Naive thymus-derived CD4-positive, alpha-beta T cell (primary cell): ENCODE measurements at regions not wholly inside any gene's neighbourhood (a gene's known extent, or its start where the extent isn't known, plus 50 kb on each side); places are given as distances from the start of the nearest gene placed in this dataset.

Source experiments
- ATAC-seq: fragments of 150-1000 bp; cut with Tn5 transposase; 2 replicates; pipeline ENCODE4 v1.10.0; 2021; ENCODE audit warnings: mild to moderate bottlenecking, moderate library complexity
- CTCF ChIA-PET: fragments of 350-600 bp; sonication (Branson Sonifier 250); formaldehyde crosslinking; loops from one replicate; lab custom pipeline; 2021; ENCODE audit warnings: antibody characterized with exemption; lab: Charles Lee
- POLR2A ChIA-PET: fragments of 350-600 bp; sonication (Branson Sonifier 250); formaldehyde crosslinking; loops from one replicate; lab custom pipeline; 2021; ENCODE audit warnings: antibody characterized with exemption, inconsistent platforms; lab: Charles Lee
- DNase-seq, 9 donors: peaks; one replicate each; pipeline versions ENCODE4 v3.0.0 to v3.0.0-alpha.2; 2020 to 2022; ENCODE audit warnings: mixed read lengths in 1 of 9
- H3K27ac ChIP-seq: one replicate; pipeline ENCODE4 v1.7.0; 2013; ENCODE audit warnings: mild to moderate bottlenecking, low read depth, low read length, moderate library complexity
- H3K27me3 ChIP-seq, 2 donors: one replicate each; pipeline ENCODE4 v1.7.0; 2013; ENCODE audit warnings: low read length in 2 of 2, mild to moderate bottlenecking in 2 of 2, moderate library complexity in 2 of 2; ENCODE audit not compliant: control insufficient read depth in 2 of 2, insufficient read depth in 2 of 2
- H3K36me3 ChIP-seq, 3 experiments: 1 replicate in 2 of 3; 2 replicates in 1 of 3; pipeline ENCODE4 v1.7.0; 2013; ENCODE audit warnings: low read length in 3 of 3, mild to moderate bottlenecking in 3 of 3, moderate library complexity in 1 of 3; ENCODE audit not compliant: insufficient read depth in 3 of 3, control insufficient read depth in 2 of 3
- H3K4me1 ChIP-seq, 2 donors: one replicate each; pipeline ENCODE4 v1.7.0; 2013; ENCODE audit warnings: low read length in 2 of 2, mild to moderate bottlenecking in 2 of 2, moderate library complexity in 1 of 2; ENCODE audit not compliant: control insufficient read depth in 2 of 2, insufficient read depth in 2 of 2
- H3K4me3 ChIP-seq: 2 replicates; pipeline ENCODE4 v1.7.0; 2013; ENCODE audit warnings: mild to moderate bottlenecking, low read length
- H3K9me3 ChIP-seq, 3 experiments: 1 replicate in 2 of 3; 2 replicates in 1 of 3; pipeline ENCODE4 v1.7.0; 2013; ENCODE audit warnings: low read length in 3 of 3; ENCODE audit not compliant: control insufficient read depth in 2 of 3
- H3K27ac Mint-ChIP-seq, 9 donors: one replicate each; pipeline ENCODE4 v1.8.0; 2020 to 2022; ENCODE audit warnings: mixed read lengths in 9 of 9, mild to moderate bottlenecking in 8 of 9, moderate library complexity in 5 of 9, inconsistent platforms in 2 of 9
- H3K27me3 Mint-ChIP-seq, 5 donors: one replicate each; pipeline ENCODE4 v1.8.0; 2021 to 2022; ENCODE audit warnings: mixed read lengths in 5 of 5, mild to moderate bottlenecking in 1 of 5
- H3K36me3 Mint-ChIP-seq, 5 donors: one replicate each; pipeline ENCODE4 v1.8.0; 2020 to 2022; ENCODE audit warnings: mixed read lengths in 5 of 5, mild to moderate bottlenecking in 3 of 5, inconsistent platforms in 1 of 5
- H3K4me1 Mint-ChIP-seq, 7 donors: one replicate each; pipeline ENCODE4 v1.8.0; 2020 to 2022; ENCODE audit warnings: mixed read lengths in 7 of 7, mild to moderate bottlenecking in 3 of 7, inconsistent platforms in 1 of 7
- H3K4me3 Mint-ChIP-seq, 10 donors: one replicate each; pipeline ENCODE4 v1.8.0; 2020 to 2022; ENCODE audit warnings: mild to moderate bottlenecking in 10 of 10, mixed read lengths in 10 of 10, moderate library complexity in 6 of 10, inconsistent platforms in 2 of 10
- H3K9me3 Mint-ChIP-seq, 11 donors: one replicate each; pipeline ENCODE4 v1.8.0; 2020 to 2022; ENCODE audit warnings: mixed read lengths in 11 of 11, mild to moderate bottlenecking in 4 of 11, inconsistent platforms in 1 of 11, moderate library complexity in 1 of 11
- intact Hi-C, 2 donors: fragments of 100-400 bp; cut with micrococcal nuclease; formaldehyde crosslinking; loops; one replicate each; pipeline ENCODE4 v1.15.1; 2023

DNA sequence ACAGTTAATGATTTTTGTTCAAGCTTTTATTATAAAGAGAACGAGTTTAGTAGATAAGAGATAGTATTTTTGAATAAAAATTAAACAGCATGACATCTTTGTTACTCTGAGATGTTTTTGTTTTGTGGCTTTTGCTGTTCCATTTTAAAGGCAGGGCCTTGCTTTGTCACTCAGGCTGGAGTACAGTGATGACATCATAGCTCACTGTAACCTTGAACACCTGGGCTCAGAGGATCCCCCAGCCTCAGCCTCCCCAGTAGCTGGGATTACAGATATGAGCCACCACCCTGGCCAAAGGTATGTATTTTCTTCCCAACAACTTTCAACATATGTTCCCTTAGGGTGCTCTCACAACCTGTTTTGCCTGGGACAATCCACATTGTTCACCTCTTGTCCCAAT, 730.9 kb upstream of the RGMB start:
- CTCF ChIA-PET: no interaction called here
- peaks cover 0 to 6% (median 0%) of the 10 kb centered on the region in 11 donors for H3K9me3 Mint-ChIP-seq
- intact Hi-C loops: no loop called here
- Histone ChIP-seq H3K36me3 (no peaks in the 10 kb centered on the region), H3K4me1 (no peaks in the 10 kb centered on the region), H3K27ac (no peak overlapping the region), H3K27me3 (no peaks in the 10 kb centered on the region), H3K4me3 (no peak overlapping the region), H3K9me3 (no peaks in the 10 kb centered on the region)
- DNase-seq (no peak), ATAC-seq (no peak)
- H3K27ac Mint-ChIP-seq: no peak overlapping the region
- POLR2A ChIA-PET: no interaction called here
- H3K36me3 Mint-ChIP-seq: no peaks in the 10 kb centered on the region
- H3K4me3 Mint-ChIP-seq: no peak overlapping the region
- H3K27me3 Mint-ChIP-seq: peaks cover 0 to 5% (median 0%) of the 10 kb centered on the region in 5 donors
- no peaks in the 10 kb centered on the region for H3K4me1 Mint-ChIP-seq

DNA sequence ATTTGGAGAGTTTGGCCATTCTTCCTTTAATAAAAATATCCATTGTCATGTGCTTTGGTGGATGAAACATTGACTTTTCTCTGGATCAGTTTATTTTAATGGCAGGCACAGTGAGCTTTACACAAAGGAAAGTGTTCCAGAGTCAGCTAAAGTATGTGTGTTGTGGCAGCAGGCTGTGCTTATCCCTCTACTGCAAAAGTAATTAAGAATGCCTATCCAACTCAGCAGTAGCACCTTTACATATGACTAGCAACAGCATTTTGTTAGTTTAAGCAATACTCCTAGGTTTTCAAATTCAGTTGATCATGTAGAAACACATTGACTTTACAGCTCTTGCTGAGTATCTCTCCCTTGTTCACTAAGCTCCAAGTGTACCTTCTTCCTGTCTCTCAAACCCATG, 730.5 kb upstream of the RGMB start:
- ChIA-PET POLR2A (no interaction called here), CTCF (no interaction called here)
- peaks cover 0 to 5% (median 0%) of the 10 kb centered on the region in 5 donors for H3K27me3 Mint-ChIP-seq
- no peak overlapping the region for H3K4me3 Mint-ChIP-seq
- ATAC-seq: no peak
- H3K4me1 Mint-ChIP-seq: no peaks in the 10 kb centered on the region
- peaks cover 0 to 6% (median 0%) of the 10 kb centered on the region in 11 donors for H3K9me3 Mint-ChIP-seq
- no peak overlapping the region for H3K27ac Mint-ChIP-seq
- intact Hi-C loops: no loop called here
- no peaks in the 10 kb centered on the region for H3K9me3 ChIP-seq
- no peak overlapping the region for H3K27ac ChIP-seq
- no peak for DNase-seq
- H3K4me3 ChIP-seq: no peak overlapping the region
- no peaks in the 10 kb centered on the region for H3K36me3 Mint-ChIP-seq
- no peaks in the 10 kb centered on the region for H3K27me3 ChIP-seq
- H3K4me1 ChIP-seq: no peaks in the 10 kb centered on the region
- H3K36me3 ChIP-seq: no peaks in the 10 kb centered on the region

DNA sequence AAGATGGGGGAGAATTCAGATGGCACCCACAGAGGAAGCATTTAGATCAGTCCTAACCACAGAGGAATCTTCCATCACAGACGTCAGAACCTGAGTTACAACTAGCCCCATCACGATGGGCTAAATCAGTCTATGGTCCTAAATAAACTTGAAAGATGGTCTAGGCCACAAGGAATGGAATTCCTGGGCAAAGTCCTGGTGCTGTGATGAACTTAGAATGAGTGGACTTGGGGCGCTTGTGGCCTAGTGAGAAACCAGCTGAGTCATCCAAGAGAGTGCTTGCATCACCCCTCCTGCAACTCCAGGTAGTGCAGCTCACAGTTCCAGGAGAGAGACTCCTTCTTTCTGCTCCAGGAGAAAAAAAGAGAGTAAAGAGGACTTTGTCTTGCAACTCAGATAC, 722.9 kb upstream of the RGMB start:
- Mint-ChIP-seq H3K9me3 (peaks cover 0 to 6% (median 0%) of the 10 kb centered on the region in 11 donors), H3K4me1 (no peaks in the 10 kb centered on the region), H3K27me3 (peaks cover 0 to 5% (median 4%) of the 10 kb centered on the region in 5 donors), H3K36me3 (no peaks in the 10 kb centered on the region), H3K27ac (no peak overlapping the region), H3K4me3 (no peak overlapping the region)
- Histone ChIP-seq H3K9me3 (no peaks in the 10 kb centered on the region), H3K4me1 (no peaks in the 10 kb centered on the region), H3K36me3 (no peaks in the 10 kb centered on the region), H3K27me3 (no peaks in the 10 kb centered on the region), H3K4me3 (no peak overlapping the region), H3K27ac (no peak overlapping the region)
- ChIA-PET POLR2A (no interaction called here), CTCF (no interaction called here)
- intact Hi-C loops: loop anchor here in 1 of 2 donors (10.0 kb wide), 1 partner anchor 194 kb away; no protein-coding TSS in a partner anchor
- ATAC-seq (no peak), DNase-seq (no peak)

GRCh38 chr5:98053170-98053569, 720.3 kb upstream of the RGMB start:
- H3K27ac ChIP-seq: no peak overlapping the region
- Mint-ChIP-seq H3K4me1 (no peaks in the 10 kb centered on the region), H3K27me3 (peaks cover 0 to 5% (median 0%) of the 10 kb centered on the region in 5 donors), H3K36me3 (no peaks in the 10 kb centered on the region), H3K9me3 (peaks cover 0 to 6% (median 0%) of the 10 kb centered on the region in 11 donors), H3K4me3 (no peak overlapping the region), H3K27ac (no peak overlapping the region)
- intact Hi-C loops: loop anchor here in 1 of 2 donors (10.0 kb wide), 1 partner anchor 192 kb away; no protein-coding TSS in a partner anchor
- H3K9me3 ChIP-seq: no peaks in the 10 kb centered on the region
- H3K4me3 ChIP-seq: no peak overlapping the region
- no peaks in the 10 kb centered on the region for H3K27me3 ChIP-seq
- DNase-seq: no peak
- ATAC-seq: no peak
- H3K36me3 ChIP-seq: no peaks in the 10 kb centered on the region
- CTCF ChIA-PET: no interaction called here
- H3K4me1 ChIP-seq: no peaks in the 10 kb centered on the region
- POLR2A ChIA-PET: no interaction called here

- Mint-ChIP-seq H3K4me1 (no peaks in the 10 kb centered on the region), H3K27ac (no peak overlapping the region), H3K27me3 (peaks cover 0 to 8% (median 4%) of the 10 kb centered on the region in 5 donors), H3K36me3 (no peaks in the 10 kb centered on the region), H3K9me3 (no peaks in the 10 kb centered on the region), H3K4me3 (no peak overlapping the region)
- no peak overlapping the region for H3K4me3 ChIP-seq
- intact Hi-C loops: no loop called here
- H3K27me3 ChIP-seq: no peaks in the 10 kb centered on the region
- no peak for DNase-seq
- H3K9me3 ChIP-seq: no peaks in the 10 kb centered on the region
- H3K36me3 ChIP-seq: no peaks in the 10 kb centered on the region
- no peak overlapping the region for H3K27ac ChIP-seq
- ChIA-PET POLR2A (no interaction called here), CTCF (no interaction called here)
- H3K4me1 ChIP-seq: no peaks in the 10 kb centered on the region
- no peak for ATAC-seq
These were observed 713.3 kb upstream of the RGMB start for GRCh38 chr5:98060148-98060547.

GRCh38 chr5:98064118-98064685, 709.3 kb upstream of the RGMB start:
- no peaks in the 10 kb centered on the region for H3K27me3 ChIP-seq
- ATAC-seq (no peak), DNase-seq (no peak)
- H3K36me3 Mint-ChIP-seq: no peaks in the 10 kb centered on the region
- no peaks in the 10 kb centered on the region for H3K36me3 ChIP-seq
- peaks cover 0 to 8% (median 4%) of the 10 kb centered on the region in 5 donors for H3K27me3 Mint-ChIP-seq
- no peak overlapping the region for H3K27ac ChIP-seq
- intact Hi-C loops: no loop called here
- H3K27ac Mint-ChIP-seq: no peak overlapping the region
- ChIA-PET CTCF (no interaction called here), POLR2A (no interaction called here)
- H3K4me3 Mint-ChIP-seq: no peak overlapping the region
- H3K4me1 ChIP-seq: no peaks in the 10 kb centered on the region
- H3K9me3 ChIP-seq: no peaks in the 10 kb centered on the region
- no peaks in the 10 kb centered on the region for H3K4me1 Mint-ChIP-seq
- H3K9me3 Mint-ChIP-seq: no peaks in the 10 kb centered on the region
- H3K4me3 ChIP-seq: no peak overlapping the region

DNA sequence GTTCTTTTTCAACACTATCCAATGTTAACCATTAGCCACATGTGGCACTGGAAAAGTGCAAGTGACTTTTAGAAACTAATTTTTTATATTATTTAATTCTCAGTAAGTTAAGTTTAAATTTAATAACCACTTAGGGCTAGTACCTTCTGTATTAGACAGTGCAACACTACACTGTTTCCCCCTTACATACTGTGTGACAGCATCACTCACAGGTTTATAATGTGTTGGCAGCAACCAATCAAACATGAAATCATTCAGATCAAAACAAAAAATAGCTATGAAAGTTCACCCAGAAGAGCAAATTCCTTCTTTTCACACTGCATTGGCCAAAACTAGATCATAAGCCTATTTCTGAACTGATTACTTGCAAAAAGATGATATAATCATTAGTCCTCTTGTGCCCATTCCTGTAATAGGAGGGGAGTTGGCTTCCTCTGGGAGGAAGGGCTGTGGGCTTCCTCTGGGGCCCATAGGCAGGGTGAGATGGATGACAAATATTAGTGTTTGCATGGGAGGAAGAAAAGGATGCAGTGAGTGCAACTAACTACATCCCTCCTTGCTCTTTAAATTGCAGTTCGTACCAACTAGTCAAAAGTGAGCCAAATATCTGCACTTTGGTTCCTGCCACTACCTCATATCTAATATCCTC, 708.1 kb upstream of the RGMB start:
- ChIA-PET POLR2A (no interaction called here), CTCF (no interaction called here)
- Histone ChIP-seq H3K27me3 (no peaks in the 10 kb centered on the region), H3K4me1 (no peaks in the 10 kb centered on the region), H3K27ac (no peak overlapping the region), H3K36me3 (no peaks in the 10 kb centered on the region), H3K9me3 (no peaks in the 10 kb centered on the region), H3K4me3 (no peak overlapping the region)
- H3K4me3 Mint-ChIP-seq: no peak overlapping the region
- intact Hi-C loops: no loop called here
- H3K27ac Mint-ChIP-seq: no peak overlapping the region
- peaks cover 0 to 8% (median 4%) of the 10 kb centered on the region in 5 donors for H3K27me3 Mint-ChIP-seq
- DNase-seq (no peak), ATAC-seq (no peak)
- H3K9me3 Mint-ChIP-seq: no peaks in the 10 kb centered on the region
- peaks cover 0 to 4% (median 0%) of the 10 kb centered on the region in 7 donors for H3K4me1 Mint-ChIP-seq
- H3K36me3 Mint-ChIP-seq: no peaks in the 10 kb centered on the region
